WTC11 (cell line): ENCODE measurements at regions not wholly inside any gene's neighbourhood (a gene's known extent, or its start where the extent isn't known, plus 50 kb on each side); places are given as distances from the start of the nearest gene placed in this dataset.

ENCODE experiments used
- ATAC-seq: fragments of 200-7000 bp; cut with Tn5 transposase; 2 replicates; pipeline ENCODE4 v1.10.0; 2021; ENCODE audit warnings: mild to moderate bottlenecking, moderate library complexity
- CTCF ChIA-PET: fragments of 300-600 bp; sonication (Branson Sonifier 250); formaldehyde crosslinking; loops from one replicate; lab custom pipeline; 2021; ENCODE audit warnings: antibody characterized with exemption; lab: Charles Lee
- POLR2A ChIA-PET: fragments of 350-600 bp; sonication (Branson Sonifier 250); formaldehyde crosslinking; loops from one replicate; lab custom pipeline; 2021; ENCODE audit warnings: antibody characterized with exemption; lab: Charles Lee
- DNase-seq: peaks from one replicate; pipeline ENCODE4 v3.0.0; 2021; ENCODE audit warnings: low spot score
- H3K27ac Mint-ChIP-seq: 2 replicates; pipeline ENCODE4 v1.8.0; 2021; ENCODE audit warnings: mixed read lengths
- H3K27me3 Mint-ChIP-seq: 2 replicates; pipeline ENCODE4 v1.8.0; 2021; ENCODE audit warnings: low read depth, mild to moderate bottlenecking, moderate library complexity, mixed read lengths
- H3K36me3 Mint-ChIP-seq: 2 replicates; pipeline ENCODE4 v1.8.0; 2021; ENCODE audit warnings: mixed read lengths
- H3K4me1 Mint-ChIP-seq: 2 replicates; pipeline ENCODE4 v1.8.0; 2022; ENCODE audit warnings: mixed read lengths
- H3K4me3 Mint-ChIP-seq: 2 replicates; pipeline ENCODE4 v1.8.0; 2021; ENCODE audit warnings: mild to moderate bottlenecking, moderate library complexity, mixed read lengths
- H3K9me3 Mint-ChIP-seq: 2 replicates; pipeline ENCODE4 v1.8.0; 2021; ENCODE audit warnings: mixed read lengths
- ELF4 ChIP-seq: sonication (generic); formaldehyde crosslinking; IDR thresholded peaks from 2 replicates; pipeline ENCODE4 v1.8.1; 2022; ENCODE audit warnings: low read depth, mild to moderate bottlenecking, moderate library complexity, missing genetic modification reagents
- EMX1 ChIP-seq: fragments of 250-450 bp; sonication (Bioruptor Pico); IDR thresholded peaks from 2 replicates; pipeline ENCODE4 v1.8.0; 2021; ENCODE audit warnings: mild to moderate bottlenecking
- IRF2 ChIP-seq: sonication (generic); formaldehyde crosslinking; IDR thresholded peaks from 2 replicates; pipeline ENCODE4 v1.8.0; 2022; ENCODE audit warnings: low read depth, missing genetic modification reagents, borderline replicate concordance
- KAT7 ChIP-seq: sonication (generic); formaldehyde crosslinking; IDR thresholded peaks from 2 replicates; pipeline ENCODE4 v1.8.1; 2023; ENCODE audit warnings: missing genetic modification reagents, mild to moderate bottlenecking, borderline replicate concordance
- RORB ChIP-seq: fragments of 250-450 bp; sonication (Bioruptor Pico); IDR thresholded peaks from 2 replicates; pipeline ENCODE4 v1.9.0; 2021; ENCODE audit warnings: mild to moderate bottlenecking
- SP1 ChIP-seq: sonication (generic); formaldehyde crosslinking; conservative IDR thresholded peaks from 2 replicates; pipeline ENCODE4 v1.8.1; 2022; ENCODE audit warnings: missing genetic modification reagents
- TCF7 ChIP-seq: sonication (generic); formaldehyde crosslinking; IDR thresholded peaks from 2 replicates; pipeline ENCODE4 v1.8.0; 2022; ENCODE audit warnings: mild to moderate bottlenecking, low read depth, missing genetic modification reagents, moderate library complexity
- TEAD4 ChIP-seq: sonication (generic); formaldehyde crosslinking; IDR thresholded peaks from 2 replicates; pipeline ENCODE4 v1.8.0; 2022; ENCODE audit warnings: mild to moderate bottlenecking, missing genetic modification reagents
- ZNF281 ChIP-seq: sonication (generic); formaldehyde crosslinking; IDR thresholded peaks from 2 replicates; pipeline ENCODE4 v1.8.0; 2023; ENCODE audit warnings: mild to moderate bottlenecking, missing genetic modification reagents
- ZNF396 ChIP-seq: fragments of 250-450 bp; sonication (Bioruptor Pico); IDR thresholded peaks from 2 replicates; pipeline ENCODE4 v1.8.0; 2021; ENCODE audit warnings: mild to moderate bottlenecking, moderate library complexity, borderline replicate concordance
- ZNF423 ChIP-seq: fragments of 250-450 bp; sonication (Bioruptor Pico); IDR thresholded peaks from 2 replicates; pipeline ENCODE4 v2.1.2; 2022; ENCODE audit warnings: mild to moderate bottlenecking, moderate library complexity
- TF ChIP-seq, protein P1 (sequence below): sonication (generic); formaldehyde crosslinking; IDR thresholded peaks from 2 replicates; pipeline ENCODE4 v1.8.1; 2023; ENCODE audit warnings: mild to moderate bottlenecking, missing genetic modification reagents, moderate library complexity
- TF ChIP-seq, protein P2 (sequence below): sonication (generic); formaldehyde crosslinking; IDR thresholded peaks from 2 replicates; pipeline ENCODE4 v1.8.1; 2022; ENCODE audit warnings: mild to moderate bottlenecking, moderate library complexity, missing genetic modification reagents
- TF ChIP-seq, protein P3 (sequence below): sonication (generic); formaldehyde crosslinking; IDR thresholded peaks from 2 replicates; pipeline ENCODE4 v1.8.0; 2023; ENCODE audit warnings: missing genetic modification reagents, mild to moderate bottlenecking, borderline replicate concordance

DNA sequence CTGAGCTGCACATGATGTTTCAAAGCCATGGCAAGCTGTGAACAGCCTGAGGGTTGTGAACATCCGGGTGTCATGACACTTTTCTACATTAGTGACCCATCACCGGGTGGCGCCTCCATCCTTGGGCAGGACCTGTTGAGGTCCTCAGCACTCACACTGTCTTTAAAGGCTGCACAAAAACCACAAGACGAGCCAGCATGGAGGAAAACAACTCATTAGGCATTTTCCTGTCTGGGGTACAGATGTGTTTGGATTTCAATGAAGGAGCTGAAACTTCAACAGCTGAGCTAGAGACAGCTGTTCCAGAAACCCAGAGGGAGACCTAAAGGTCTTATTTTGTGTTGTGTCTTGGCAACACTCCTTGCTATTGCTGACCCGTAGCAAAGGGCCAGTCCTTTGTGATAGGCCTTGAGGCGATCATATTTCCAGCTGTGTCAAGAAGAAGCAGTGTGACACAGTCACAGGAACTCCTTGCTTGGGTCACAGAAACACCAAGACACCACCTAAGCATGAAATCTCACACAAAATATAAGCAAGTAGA, 151.8 kb upstream of the VLDLR start:
- ChIA-PET CTCF (no interaction called here), POLR2A (no interaction called here)
- peaks cover 12% of the 10 kb centered on the region for H3K9me3 Mint-ChIP-seq
- ATAC-seq = peak; percentile 77
- H3K4me1 Mint-ChIP-seq = peaks cover 17% of the 10 kb centered on the region
- H3K36me3 Mint-ChIP-seq = peaks cover 11% of the 10 kb centered on the region
- peak overlapping the region; percentile 55 for H3K27ac Mint-ChIP-seq
- H3K27me3 Mint-ChIP-seq = no peaks in the 10 kb centered on the region; the same call in 1 of the 2 replicates
- TF ChIP-seq ZNF423 (no peak), TCF7 (CRISPR knock-in tag) (no peak)
- no peak overlapping the region for H3K4me3 Mint-ChIP-seq
- peak; percentile 39 for DNase-seq

- POLR2A ChIA-PET = no interaction called here
- Mint-ChIP-seq H3K4me1 (peaks cover 18% of the 10 kb centered on the region), H3K27ac (no peak overlapping the region), H3K4me3 (no peak overlapping the region), H3K27me3 (no peaks in the 10 kb centered on the region), H3K36me3 (no peaks in the 10 kb centered on the region), H3K9me3 (no peaks in the 10 kb centered on the region)
- no peak for ATAC-seq
- TF ChIP-seq ZNF396 (CRISPR knock-in tag) = no peak
- TF ChIP-seq SP1 (CRISPR knock-in tag) = no peak
- CTCF ChIA-PET = no interaction called here
- DNase-seq = no peak
These were observed 147.9 kb upstream of the VLDLR start for GRCh38 chr9:2473681-2474080.

- no peaks in the 10 kb centered on the region for H3K27me3 Mint-ChIP-seq
- H3K4me3 Mint-ChIP-seq = no peak overlapping the region
- CTCF ChIA-PET = no interaction called here
- ATAC-seq = no peak
- H3K4me1 Mint-ChIP-seq = peaks cover 11% of the 10 kb centered on the region
- no peaks in the 10 kb centered on the region for H3K9me3 Mint-ChIP-seq
- TF ChIP-seq ZNF281 (CRISPR knock-in tag) = no peak
- no peak for TF ChIP-seq ELF4 (CRISPR knock-in tag)
- TF ChIP-seq, protein P1, sequence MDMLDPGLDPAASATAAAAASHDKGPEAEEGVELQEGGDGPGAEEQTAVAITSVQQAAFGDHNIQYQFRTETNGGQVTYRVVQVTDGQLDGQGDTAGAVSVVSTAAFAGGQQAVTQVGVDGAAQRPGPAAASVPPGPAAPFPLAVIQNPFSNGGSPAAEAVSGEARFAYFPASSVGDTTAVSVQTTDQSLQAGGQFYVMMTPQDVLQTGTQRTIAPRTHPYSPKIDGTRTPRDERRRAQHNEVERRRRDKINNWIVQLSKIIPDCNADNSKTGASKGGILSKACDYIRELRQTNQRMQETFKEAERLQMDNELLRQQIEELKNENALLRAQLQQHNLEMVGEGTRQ (CRISPR knock-in tag) = no peak
- TF ChIP-seq, protein P2, sequence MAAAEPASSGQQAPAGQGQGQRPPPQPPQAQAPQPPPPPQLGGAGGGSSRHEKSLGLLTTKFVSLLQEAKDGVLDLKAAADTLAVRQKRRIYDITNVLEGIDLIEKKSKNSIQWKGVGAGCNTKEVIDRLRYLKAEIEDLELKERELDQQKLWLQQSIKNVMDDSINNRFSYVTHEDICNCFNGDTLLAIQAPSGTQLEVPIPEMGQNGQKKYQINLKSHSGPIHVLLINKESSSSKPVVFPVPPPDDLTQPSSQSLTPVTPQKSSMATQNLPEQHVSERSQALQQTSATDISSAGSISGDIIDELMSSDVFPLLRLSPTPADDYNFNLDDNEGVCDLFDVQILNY = no peak
- no peak for TF ChIP-seq EMX1 (CRISPR knock-in tag)
- TF ChIP-seq IRF2 (CRISPR knock-in tag) = no peak
- TF ChIP-seq, protein P3, sequence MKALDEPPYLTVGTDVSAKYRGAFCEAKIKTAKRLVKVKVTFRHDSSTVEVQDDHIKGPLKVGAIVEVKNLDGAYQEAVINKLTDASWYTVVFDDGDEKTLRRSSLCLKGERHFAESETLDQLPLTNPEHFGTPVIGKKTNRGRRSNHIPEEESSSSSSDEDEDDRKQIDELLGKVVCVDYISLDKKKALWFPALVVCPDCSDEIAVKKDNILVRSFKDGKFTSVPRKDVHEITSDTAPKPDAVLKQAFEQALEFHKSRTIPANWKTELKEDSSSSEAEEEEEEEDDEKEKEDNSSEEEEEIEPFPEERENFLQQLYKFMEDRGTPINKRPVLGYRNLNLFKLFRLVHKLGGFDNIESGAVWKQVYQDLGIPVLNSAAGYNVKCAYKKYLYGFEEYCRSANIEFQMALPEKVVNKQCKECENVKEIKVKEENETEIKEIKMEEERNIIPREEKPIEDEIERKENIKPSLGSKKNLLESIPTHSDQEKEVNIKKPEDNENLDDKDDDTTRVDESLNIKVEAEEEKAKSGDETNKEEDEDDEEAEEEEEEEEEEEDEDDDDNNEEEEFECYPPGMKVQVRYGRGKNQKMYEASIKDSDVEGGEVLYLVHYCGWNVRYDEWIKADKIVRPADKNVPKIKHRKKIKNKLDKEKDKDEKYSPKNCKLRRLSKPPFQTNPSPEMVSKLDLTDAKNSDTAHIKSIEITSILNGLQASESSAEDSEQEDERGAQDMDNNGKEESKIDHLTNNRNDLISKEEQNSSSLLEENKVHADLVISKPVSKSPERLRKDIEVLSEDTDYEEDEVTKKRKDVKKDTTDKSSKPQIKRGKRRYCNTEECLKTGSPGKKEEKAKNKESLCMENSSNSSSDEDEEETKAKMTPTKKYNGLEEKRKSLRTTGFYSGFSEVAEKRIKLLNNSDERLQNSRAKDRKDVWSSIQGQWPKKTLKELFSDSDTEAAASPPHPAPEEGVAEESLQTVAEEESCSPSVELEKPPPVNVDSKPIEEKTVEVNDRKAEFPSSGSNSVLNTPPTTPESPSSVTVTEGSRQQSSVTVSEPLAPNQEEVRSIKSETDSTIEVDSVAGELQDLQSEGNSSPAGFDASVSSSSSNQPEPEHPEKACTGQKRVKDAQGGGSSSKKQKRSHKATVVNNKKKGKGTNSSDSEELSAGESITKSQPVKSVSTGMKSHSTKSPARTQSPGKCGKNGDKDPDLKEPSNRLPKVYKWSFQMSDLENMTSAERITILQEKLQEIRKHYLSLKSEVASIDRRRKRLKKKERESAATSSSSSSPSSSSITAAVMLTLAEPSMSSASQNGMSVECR (CRISPR knock-in tag) = no peak
- TF ChIP-seq KAT7 (CRISPR knock-in tag) = no peak
- TF ChIP-seq TEAD4 (CRISPR knock-in tag) = no peak
- no peak for TF ChIP-seq RORB
- no peak overlapping the region for H3K27ac Mint-ChIP-seq
- H3K36me3 Mint-ChIP-seq = no peaks in the 10 kb centered on the region
- no peak for DNase-seq
- POLR2A ChIA-PET = interaction anchor here (0.8 kb wide), 1 partner anchor 188 kb away, joined by 3 read pairs; no protein-coding TSS in a partner anchor
These were observed 143.8 kb upstream of the VLDLR start for GRCh38 chr9:2477755-2478154.
